IMR-90 (cell line): ENCODE measurements at regions not wholly inside any gene's neighbourhood (a gene's known extent, or its start where the extent isn't known, plus 50 kb on each side); places are given as distances from the start of the nearest gene placed in this dataset.

Experiments
- ATAC-seq: fragments of 200-7000 bp; cut with Tn5 transposase; 2 replicates; pipeline ENCODE4 v1.9.1; 2020; ENCODE audit warnings: low read depth, mild to moderate bottlenecking, moderate library complexity
- BruUV-seq: library from RNA; stranded (reverse); fragments of 400-500 nt; replicated peaks from 2 replicates; lab custom pipeline; 2021; lab: Mats Ljungman, UMichigan
- CTCF ChIA-PET: fragments of 300-600 bp; formaldehyde crosslinking; extraction: SDS; loops from one replicate; lab custom pipeline; 2021; ENCODE audit warnings: antibody characterized with exemption; lab: Yijun Ruan, JAX
- POLR2A ChIA-PET: fragments of 300-600 bp; sonication (Branson Sonifier 250); formaldehyde crosslinking; loops from one replicate; lab custom pipeline; 2022; ENCODE audit warnings: antibody characterized with exemption; ENCODE audit not compliant: unreplicated experiment; lab: Charles Lee
- DNase-seq: peaks from one replicate; pipeline ENCODE4 v3.0.0; 2013
- H2AFZ ChIP-seq: replicated peaks from 2 replicates; pipeline ENCODE3; 2013; ENCODE audit warnings: low read length, mild to moderate bottlenecking; ENCODE audit not compliant: poor library complexity
- H2AK5ac ChIP-seq: 2 replicates; pipeline ENCODE4 v1.6.1; 2013; ENCODE audit warnings: low read depth, low read length, inconsistent platforms
- H2AK9ac ChIP-seq: replicated peaks from 2 replicates; pipeline ENCODE3; 2013; ENCODE audit warnings: mild to moderate bottlenecking, low read depth, low read length, moderate library complexity; ENCODE audit not compliant: poor library complexity
- H2BK120ac ChIP-seq: 2 replicates; pipeline ENCODE4 v1.6.1; 2013; ENCODE audit warnings: low read depth, low read length, inconsistent platforms
- H2BK15ac ChIP-seq: 3 replicates; pipeline ENCODE4 v1.6.1; 2013; ENCODE audit warnings: low read depth, low read length, inconsistent platforms
- H2BK20ac ChIP-seq: 2 replicates; pipeline ENCODE4 v1.6.1; 2013; ENCODE audit warnings: low read depth, mild to moderate bottlenecking, inconsistent platforms, low read length, moderate library complexity
- H2BK5ac ChIP-seq: 2 replicates; pipeline ENCODE4 v1.6.1; 2013; ENCODE audit warnings: mild to moderate bottlenecking, low read depth, low read length, inconsistent platforms; ENCODE audit not compliant: poor library complexity, severe bottlenecking
- H3K14ac ChIP-seq: replicated peaks from 2 replicates; pipeline ENCODE4 v1.6.1; 2013; ENCODE audit warnings: low read depth, low read length, inconsistent platforms
- H3K18ac ChIP-seq: 2 replicates; pipeline ENCODE4 v1.6.1; 2013; ENCODE audit warnings: low read depth, low read length, control low read depth
- H3K23ac ChIP-seq: 2 replicates; pipeline ENCODE4 v1.6.1; 2013; ENCODE audit warnings: low read depth, low read length, inconsistent platforms
- H3K27ac ChIP-seq: 2 replicates; pipeline ENCODE4 v1.5.1; 2013; ENCODE audit warnings: mild to moderate bottlenecking, control low read depth, low read length; ENCODE audit not compliant: insufficient read depth
- H3K27me3 ChIP-seq: 2 replicates; pipeline ENCODE4 v1.6.1; 2013; ENCODE audit warnings: low read length; ENCODE audit not compliant: control insufficient read depth, insufficient read depth
- H3K36me3 ChIP-seq: 2 replicates; pipeline ENCODE4 v1.6.1; 2013; ENCODE audit warnings: low read length, mixed read lengths; ENCODE audit not compliant: control insufficient read depth, insufficient read depth
- H3K4ac ChIP-seq: 2 replicates; pipeline ENCODE4 v1.6.1; 2013; ENCODE audit warnings: low read depth, low read length, inconsistent platforms
- H3K4me1 ChIP-seq: 2 replicates; pipeline ENCODE4 v1.6.1; 2013; ENCODE audit warnings: low read length, mixed read lengths; ENCODE audit not compliant: control insufficient read depth, insufficient read depth
- H3K4me2 ChIP-seq: 2 replicates; pipeline ENCODE4 v1.6.1; 2013; ENCODE audit warnings: low read depth, mild to moderate bottlenecking, control low read depth, low read length, moderate library complexity
- H3K4me3 ChIP-seq: 2 replicates; pipeline ENCODE4 v1.5.1; 2013; ENCODE audit warnings: low read depth, mild to moderate bottlenecking, control low read depth, low read length, moderate library complexity; ENCODE audit not compliant: insufficient read depth
- H3K56ac ChIP-seq: 2 replicates; pipeline ENCODE4 v1.6.1; 2013; ENCODE audit warnings: low read length, inconsistent platforms; ENCODE audit not compliant: insufficient read depth; ENCODE audit errors: extremely low read depth
- H3K79me1 ChIP-seq, 2 experiments: 2 replicates each; pipeline ENCODE4 v1.6.1; 2013; ENCODE audit warnings: low read length in 2 of 2, inconsistent platforms in 1 of 2, low read depth in 1 of 2
- H3K9ac ChIP-seq: 2 replicates; pipeline ENCODE4 v1.6.1; 2013; ENCODE audit warnings: low read depth, low read length, control low read depth
- H3K9me1 ChIP-seq: 2 replicates; pipeline ENCODE4 v1.6.1; 2013; ENCODE audit warnings: low read length, inconsistent platforms; ENCODE audit not compliant: insufficient read depth
- H3K9me3 ChIP-seq: 2 replicates; pipeline ENCODE4 v1.6.1; 2013; ENCODE audit warnings: low read length; ENCODE audit not compliant: control insufficient read depth, insufficient read depth
- H4K20me1 ChIP-seq: 2 replicates; pipeline ENCODE4 v1.6.1; 2013; ENCODE audit warnings: low read length, inconsistent platforms; ENCODE audit not compliant: insufficient read depth
- H4K5ac ChIP-seq: 2 replicates; pipeline ENCODE4 v1.6.1; 2013; ENCODE audit warnings: mild to moderate bottlenecking, low read depth, low read length, control low read depth
- H4K8ac ChIP-seq, 2 experiments: 2 replicates each; pipeline ENCODE4 v1.6.1; 2013; ENCODE audit warnings: low read depth in 2 of 2, low read length in 2 of 2, control low read depth in 1 of 2, inconsistent platforms in 1 of 2
- H4K91ac ChIP-seq: 2 replicates; pipeline ENCODE4 v1.6.1; 2013; ENCODE audit warnings: low read depth, low read length, inconsistent platforms; ENCODE audit not compliant: insufficient read depth
- BHLHE40 ChIP-seq: fragments of 150-350 bp; IDR thresholded peaks from 2 replicates; pipeline ENCODE4 v1.6.1; 2016; ENCODE audit warnings: mild to moderate bottlenecking, low read depth, low read length
- CHD1 ChIP-seq: IDR thresholded peaks from 2 replicates; pipeline ENCODE4 v1.6.1; 2012; ENCODE audit warnings: low read depth, low read length, improper control_type of control experiment
- ELK1 ChIP-seq: fragments of 150-350 bp; IDR thresholded peaks from 2 replicates; pipeline ENCODE4 v1.6.1; 2016; ENCODE audit warnings: low read depth, mild to moderate bottlenecking, low read length, moderate library complexity, borderline replicate concordance
- FOS ChIP-seq: fragments of 150-350 bp; IDR thresholded peaks from 2 replicates; pipeline ENCODE4 v1.6.1; 2016; ENCODE audit warnings: low read depth, low read length
- MAZ ChIP-seq: IDR thresholded peaks from 2 replicates; pipeline ENCODE4 v1.6.1; 2012; ENCODE audit warnings: low read depth, mild to moderate bottlenecking, low read length, improper control_type of control experiment, moderate library complexity, borderline replicate concordance
- MXI1 ChIP-seq: IDR thresholded peaks from 2 replicates; pipeline ENCODE4 v1.6.1; 2012; ENCODE audit warnings: low read depth, mild to moderate bottlenecking, low read length, moderate library complexity, borderline replicate concordance
- NFE2L2 ChIP-seq: fragments of 150-350 bp; IDR thresholded peaks from 2 replicates; pipeline ENCODE4 v1.6.1; 2016; ENCODE audit warnings: low read depth, mild to moderate bottlenecking, low read length
- RAD21 ChIP-seq: IDR thresholded peaks from 2 replicates; pipeline ENCODE4 v1.6.1; 2012; ENCODE audit warnings: low read length, improper control_type of control experiment
- WGBS, 2 experiments: methylation state at CpG; one replicate each; pipeline versions ENCODE4 v1.1.5 to v1.1.7; 2013; ENCODE audit warnings: missing lambda C conversion rate in 2 of 2; ENCODE audit not compliant: insufficient read length in 1 of 2; ENCODE audit errors: extremely low coverage in 2 of 2; 5-methylcytosine and 5-hydroxymethylcytosine counted together
- dilution Hi-C: fragments of 300-500 bp; cut with HindIII; formaldehyde crosslinking; loops from one replicate; pipeline ENCODE4 v1.14.3; 2018; ENCODE audit warnings: low sequenced_read_pairs; ENCODE audit not compliant: unreplicated experiment
- in situ Hi-C: fragments of 300-500 bp; cut with MboI; formaldehyde crosslinking; loops from 3 replicates; pipeline ENCODE4 v1.14.3; 2019; ENCODE audit warnings: low sequenced_read_pairs, inconsistent platforms, mixed read lengths
- intact Hi-C: fragments of 100-400 bp; cut with micrococcal nuclease; formaldehyde crosslinking; loops from 2 replicates; pipeline ENCODE4 v1.10.0; 2022

- ChIA-PET CTCF (interaction anchor here (0.7 kb wide), 1 partner anchor 29 kb away, joined by 4 read pairs; no protein-coding TSS in a partner anchor), POLR2A (no interaction called here)
- no peak overlapping the region for H3K27ac ChIP-seq
- no peaks in the 10 kb centered on the region for H3K9me1 ChIP-seq
- H2BK20ac ChIP-seq, result no peak overlapping the region
- H2BK5ac ChIP-seq, result no peak overlapping the region
- no peak overlapping the region for H2AK5ac ChIP-seq
- no peaks in the 10 kb centered on the region for H3K79me1 ChIP-seq
- H3K9ac ChIP-seq, result no peak overlapping the region
- H3K36me3 ChIP-seq, result no peaks in the 10 kb centered on the region
- no peak overlapping the region for H2BK120ac ChIP-seq
- TF ChIP-seq ELK1 (no peak), MAZ (no peak), MXI1 (no peak), CHD1 (no peak), FOS (no peak), NFE2L2 (no peak), RAD21 (no peak), BHLHE40 (no peak)
- H3K18ac ChIP-seq, result no peak overlapping the region
- H3K4me2 ChIP-seq, result no peak overlapping the region
- no CpG with 5 or more reads among the region's 2 CpGs for whole genome bisulfite sequencing, 2 experiments
- H4K91ac ChIP-seq, result no peak overlapping the region
- intact Hi-C loops (loop anchor here (5.0 kb wide), 2 partner anchors 477 to 652 kb away; no protein-coding TSS in a partner anchor), in situ Hi-C loops (no loop called here), dilution Hi-C loops (no loop called here)
- H2BK15ac ChIP-seq, result no peak overlapping the region
- no peaks in the 10 kb centered on the region for H4K20me1 ChIP-seq
- H3K9me3 ChIP-seq, result no peaks in the 10 kb centered on the region; the same call in 1 of the 2 replicates
- H3K23ac ChIP-seq, result no peak overlapping the region
- no peaks in the 10 kb centered on the region for H3K4me1 ChIP-seq
- H4K5ac ChIP-seq, result no peak overlapping the region
- no TSS peak for BruUV-seq
- no peaks in the 10 kb centered on the region for H3K27me3 ChIP-seq
- H3K14ac ChIP-seq, result no peak overlapping the region
- H2AK9ac ChIP-seq, result no peak overlapping the region
- ATAC-seq (no peak), DNase-seq (no peak)
- H3K4ac ChIP-seq, result no peak overlapping the region
- H4K8ac ChIP-seq, result no peak overlapping the region
- H3K4me3 ChIP-seq, result no peak overlapping the region
- H3K56ac ChIP-seq, result no peak overlapping the region
- H2AFZ ChIP-seq, result no peak overlapping the region
These were observed 289.7 kb upstream of the DNAJC19 start for GRCh38 chr3:181279239-181279565.
